Activated CD8-positive, alpha-beta T cell treated with anti-CD3 and anti-CD28 coated beads, Interleukin-2, amount 10 ng/mL, durations not matched to agents 7 days and 5 days (primary cell): ENCODE measurements at regions not wholly inside any gene's neighbourhood (a gene's known extent, or its start where the extent isn't known, plus 50 kb on each side); places are given as distances from the start of the nearest gene placed in this dataset.

Source experiments
- ATAC-seq: fragments of 150-1000 bp; cut with Tn5 transposase; one replicate; pipeline ENCODE4 v1.10.0; 2021; ENCODE audit warnings: moderate library complexity
- CTCF ChIA-PET: fragments of 350-600 bp; sonication (Branson Sonifier 250); formaldehyde crosslinking; loops from one replicate; lab custom pipeline; 2021; ENCODE audit warnings: antibody characterized with exemption; lab: Charles Lee
- POLR2A ChIA-PET: fragments of 350-600 bp; sonication (Branson Sonifier 250); formaldehyde crosslinking; loops from one replicate; lab custom pipeline; 2021; ENCODE audit warnings: antibody characterized with exemption; lab: Charles Lee
- DNase-seq: peaks from one replicate; pipeline ENCODE4 v3.0.0-alpha.2; 2020
- H3K27ac Mint-ChIP-seq: one replicate; pipeline ENCODE4 v1.8.0; 2021; ENCODE audit warnings: mild to moderate bottlenecking, mixed read lengths
- H3K27me3 Mint-ChIP-seq: one replicate; pipeline ENCODE4 v1.8.0; 2021; ENCODE audit warnings: low read depth, mixed read lengths
- H3K36me3 Mint-ChIP-seq: one replicate; pipeline ENCODE4 v1.8.0; 2021; ENCODE audit warnings: low read depth, mixed read lengths
- H3K4me1 Mint-ChIP-seq: one replicate; pipeline ENCODE4 v1.8.0; 2021; ENCODE audit warnings: low read depth, mixed read lengths
- H3K4me3 Mint-ChIP-seq: one replicate; pipeline ENCODE4 v1.8.0; 2021; ENCODE audit warnings: mild to moderate bottlenecking, mixed read lengths
- H3K9me3 Mint-ChIP-seq: one replicate; pipeline ENCODE4 v1.8.0; 2022; ENCODE audit warnings: mixed read lengths; ENCODE audit not compliant: insufficient read depth

DNA sequence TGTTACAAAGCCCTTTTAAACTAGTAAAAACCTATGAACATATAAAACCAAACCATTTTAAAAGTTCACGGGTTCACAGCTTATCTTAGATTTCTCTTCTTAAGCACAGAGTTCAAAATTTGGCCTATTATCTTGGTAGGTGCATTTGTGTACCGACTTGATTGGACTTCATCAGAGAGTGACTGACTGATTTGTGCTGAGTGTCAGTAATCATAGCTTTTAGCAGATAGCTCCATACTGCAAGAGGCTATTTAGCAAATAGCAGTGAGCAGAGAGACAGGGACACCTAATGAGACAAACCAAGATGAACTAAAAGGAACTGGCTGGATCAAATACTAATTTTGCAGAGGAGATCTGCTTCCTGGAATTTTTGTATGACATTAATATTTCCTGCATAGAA, 274.5 kb downstream of the PRR16 start:
- Mint-ChIP-seq H3K36me3 (no peaks in the 10 kb centered on the region), H3K9me3 (peaks cover 5% of the 10 kb centered on the region), H3K4me3 (no peak overlapping the region), H3K4me1 (no peaks in the 10 kb centered on the region), H3K27me3 (no peaks in the 10 kb centered on the region), H3K27ac (no peak overlapping the region)
- CTCF ChIA-PET, result no interaction called here
- POLR2A ChIA-PET, result no interaction called here
- DNase-seq (no peak), ATAC-seq (no peak)

DNA sequence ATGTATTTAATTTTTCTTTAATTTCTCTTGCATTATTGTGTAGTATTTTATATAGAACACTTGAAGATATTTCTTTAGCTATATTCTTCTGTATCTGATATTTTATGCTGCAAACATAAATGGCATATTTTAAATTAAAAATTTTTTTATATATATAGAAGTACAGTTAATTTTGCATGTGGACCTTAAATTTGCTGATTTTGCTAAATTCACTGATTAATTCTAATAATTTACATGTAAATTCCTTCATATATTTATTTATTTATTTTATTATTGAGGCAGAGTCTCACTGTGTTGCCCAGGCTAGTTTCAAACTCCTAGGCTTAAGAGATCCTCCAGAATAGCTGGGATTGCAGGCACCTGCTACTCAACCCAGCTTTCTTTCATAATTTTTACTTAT, 276.9 kb downstream of the PRR16 start:
- no peak overlapping the region for H3K27ac Mint-ChIP-seq
- CTCF ChIA-PET, result no interaction called here
- peaks cover 9% of the 10 kb centered on the region for H3K9me3 Mint-ChIP-seq
- no peaks in the 10 kb centered on the region for H3K4me1 Mint-ChIP-seq
- H3K4me3 Mint-ChIP-seq, result no peak overlapping the region
- POLR2A ChIA-PET, result no interaction called here
- no peaks in the 10 kb centered on the region for H3K27me3 Mint-ChIP-seq
- DNase-seq (no peak), ATAC-seq (no peak)
- H3K36me3 Mint-ChIP-seq, result no peaks in the 10 kb centered on the region

- ChIA-PET POLR2A (no interaction called here), CTCF (no interaction called here)
- Mint-ChIP-seq H3K9me3 (peaks cover 3% of the 10 kb centered on the region), H3K27ac (no peak overlapping the region), H3K4me3 (no peak overlapping the region), H3K36me3 (no peaks in the 10 kb centered on the region), H3K27me3 (no peaks in the 10 kb centered on the region), H3K4me1 (no peaks in the 10 kb centered on the region)
- DNase-seq (no peak), ATAC-seq (no peak)
Measured at GRCh38 chr5:120748474-120748873, 284.4 kb downstream of the PRR16 start.

- H3K36me3 Mint-ChIP-seq, result no peaks in the 10 kb centered on the region
- ChIA-PET CTCF (no interaction called here), POLR2A (interaction anchor here (0.6 kb wide), 1 partner anchor 1850 kb away, joined by 3 read pairs; no protein-coding TSS in a partner anchor)
- no peak for ATAC-seq
- peaks cover 3% of the 10 kb centered on the region for H3K9me3 Mint-ChIP-seq
- H3K27me3 Mint-ChIP-seq, result no peaks in the 10 kb centered on the region
- H3K4me1 Mint-ChIP-seq, result no peaks in the 10 kb centered on the region
- no peak overlapping the region for H3K4me3 Mint-ChIP-seq
- no peak overlapping the region for H3K27ac Mint-ChIP-seq
- DNase-seq, result no peak
Measured at GRCh38 chr5:120749737-120750136, 285.6 kb downstream of the PRR16 start.

GRCh38 chr5:120759587-120759986, 295.5 kb downstream of the PRR16 start:
- no peaks in the 10 kb centered on the region for H3K9me3 Mint-ChIP-seq
- H3K4me1 Mint-ChIP-seq, result no peaks in the 10 kb centered on the region
- ChIA-PET CTCF (no interaction called here), POLR2A (no interaction called here)
- H3K27ac Mint-ChIP-seq, result no peak overlapping the region
- ATAC-seq (no peak), DNase-seq (no peak)
- no peaks in the 10 kb centered on the region for H3K27me3 Mint-ChIP-seq
- H3K36me3 Mint-ChIP-seq, result no peaks in the 10 kb centered on the region
- no peak overlapping the region for H3K4me3 Mint-ChIP-seq

DNA sequence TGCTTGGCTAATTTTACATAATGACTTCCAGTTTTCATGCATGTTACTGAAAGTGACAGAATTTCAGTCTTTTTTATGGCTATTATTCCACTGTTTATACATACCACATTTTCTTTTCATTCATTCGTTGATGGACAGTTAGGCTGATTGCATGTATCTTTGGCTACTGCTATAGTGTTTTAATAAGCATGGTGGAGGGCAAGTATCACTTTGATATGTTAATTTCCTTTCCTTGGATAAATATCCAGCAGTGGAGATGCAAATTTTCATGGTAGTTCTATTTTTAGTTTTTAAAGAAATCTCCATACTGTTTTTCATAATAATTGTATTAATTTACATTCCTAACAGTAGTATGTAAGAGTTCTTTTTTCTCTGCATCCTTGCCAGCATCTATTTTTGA, 297.9 kb downstream of the PRR16 start:
- H3K4me3 Mint-ChIP-seq, result no peak overlapping the region
- DNase-seq, result no peak
- no peak for ATAC-seq
- CTCF ChIA-PET, result no interaction called here
- no peaks in the 10 kb centered on the region for H3K36me3 Mint-ChIP-seq
- H3K27ac Mint-ChIP-seq, result no peak overlapping the region
- POLR2A ChIA-PET, result no interaction called here
- H3K4me1 Mint-ChIP-seq, result no peaks in the 10 kb centered on the region
- H3K9me3 Mint-ChIP-seq, result no peaks in the 10 kb centered on the region
- H3K27me3 Mint-ChIP-seq, result no peaks in the 10 kb centered on the region

DNA sequence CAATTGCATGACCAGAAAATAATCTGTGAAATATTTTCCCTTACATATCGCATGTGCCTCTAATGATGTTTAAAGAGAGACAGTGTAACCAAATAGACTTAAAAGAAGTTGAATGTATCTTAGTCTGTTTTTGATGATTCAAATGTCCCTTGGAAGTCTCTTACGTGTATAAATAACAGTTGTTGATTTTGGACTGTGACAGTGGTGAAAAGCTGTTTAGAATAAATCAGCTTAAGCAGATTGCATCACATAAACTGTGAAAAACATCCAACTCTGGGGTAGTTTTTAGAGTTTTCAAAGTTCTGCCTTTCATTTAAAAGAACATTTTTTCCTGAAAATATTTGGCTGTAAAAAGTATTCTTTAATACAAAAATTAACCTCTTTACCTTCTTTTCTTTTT, 301.1 kb downstream of the PRR16 start:
- Mint-ChIP-seq H3K36me3 (no peaks in the 10 kb centered on the region), H3K4me1 (no peaks in the 10 kb centered on the region), H3K9me3 (no peaks in the 10 kb centered on the region), H3K27me3 (no peaks in the 10 kb centered on the region), H3K4me3 (no peak overlapping the region), H3K27ac (no peak overlapping the region)
- DNase-seq (no peak), ATAC-seq (no peak)
- CTCF ChIA-PET, result no interaction called here
- POLR2A ChIA-PET, result no interaction called here

- Mint-ChIP-seq H3K4me1 (no peaks in the 10 kb centered on the region), H3K27ac (no peak overlapping the region), H3K27me3 (no peaks in the 10 kb centered on the region), H3K9me3 (no peaks in the 10 kb centered on the region), H3K4me3 (no peak overlapping the region), H3K36me3 (no peaks in the 10 kb centered on the region)
- no peak for DNase-seq
- ChIA-PET POLR2A (no interaction called here), CTCF (no interaction called here)
- ATAC-seq, result no peak
Measured at GRCh38 chr5:120767178-120767820, 303.2 kb downstream of the PRR16 start.

- H3K4me3 Mint-ChIP-seq, result no peak overlapping the region
- H3K4me1 Mint-ChIP-seq, result no peaks in the 10 kb centered on the region
- H3K27me3 Mint-ChIP-seq, result no peaks in the 10 kb centered on the region
- H3K36me3 Mint-ChIP-seq, result no peaks in the 10 kb centered on the region
- H3K9me3 Mint-ChIP-seq, result no peaks in the 10 kb centered on the region
- no peak overlapping the region for H3K27ac Mint-ChIP-seq
- ChIA-PET CTCF (no interaction called here), POLR2A (no interaction called here)
- DNase-seq (no peak), ATAC-seq (no peak)
Measured at GRCh38 chr5:120769312-120769872, 305.3 kb downstream of the PRR16 start.

- H3K4me3 Mint-ChIP-seq, result no peak overlapping the region
- H3K4me1 Mint-ChIP-seq, result no peaks in the 10 kb centered on the region
- DNase-seq, result no peak
- no peaks in the 10 kb centered on the region for H3K36me3 Mint-ChIP-seq
- POLR2A ChIA-PET, result no interaction called here
- CTCF ChIA-PET, result no interaction called here
- ATAC-seq, result no peak
- no peaks in the 10 kb centered on the region for H3K27me3 Mint-ChIP-seq
- no peak overlapping the region for H3K27ac Mint-ChIP-seq
- H3K9me3 Mint-ChIP-seq, result no peaks in the 10 kb centered on the region
Measured at GRCh38 chr5:120771202-120771601, 307.1 kb downstream of the PRR16 start.

- Mint-ChIP-seq H3K9me3 (no peaks in the 10 kb centered on the region), H3K4me1 (no peaks in the 10 kb centered on the region)
- CTCF ChIA-PET, result no interaction called here
Measured at GRCh38 chr5:120778491-120779484, 314.7 kb downstream of the PRR16 start.

DNA sequence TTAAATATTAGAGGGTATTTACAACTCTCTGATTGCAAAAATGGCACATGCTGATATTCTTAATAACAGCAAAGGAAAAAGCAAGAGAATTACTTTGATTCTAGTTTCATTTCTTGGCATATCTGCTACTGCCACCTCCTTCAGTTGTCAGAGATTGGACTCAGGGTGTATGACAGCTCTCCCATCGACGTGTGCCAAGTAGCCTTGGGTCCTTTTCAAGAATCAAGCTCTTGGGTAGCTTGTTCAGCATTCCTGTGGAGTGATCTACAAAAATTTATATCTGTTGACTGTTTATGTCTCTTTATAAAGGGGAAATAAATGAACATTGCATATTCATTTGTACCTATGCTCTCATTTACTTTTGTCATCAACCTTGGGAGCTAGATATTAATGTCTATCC, 315.6 kb downstream of the PRR16 start:
- no peak for DNase-seq
- Mint-ChIP-seq H3K9me3 (peaks cover 4% of the 10 kb centered on the region), H3K27ac (no peak overlapping the region), H3K4me3 (no peak overlapping the region), H3K27me3 (no peaks in the 10 kb centered on the region), H3K4me1 (no peaks in the 10 kb centered on the region), H3K36me3 (no peaks in the 10 kb centered on the region)
- ChIA-PET CTCF (no interaction called here), POLR2A (no interaction called here)
- no peak for ATAC-seq

More at GRCh38 chr5:120778491-120779484, 314.7 kb downstream of the PRR16 start:
- no peak for DNase-seq
- Mint-ChIP-seq H3K27ac (no peak overlapping the region), H3K36me3 (no peaks in the 10 kb centered on the region), H3K4me3 (no peak overlapping the region), H3K27me3 (no peaks in the 10 kb centered on the region)
- POLR2A ChIA-PET, result interaction anchor here (0.7 kb wide), 1 partner anchor 68 kb away, joined by 3 read pairs; no protein-coding TSS in a partner anchor
- no peak for ATAC-seq
